ENCODE measurements at regions not wholly inside any gene's neighbourhood (a gene's known extent, or its start where the extent isn't known, plus 50 kb on each side); places are given as distances from the start of the nearest gene placed in this dataset.

GRCh38 chr2:224325941-224326340, 76.0 kb downstream of the FAM124B start:
- intact Hi-C loops (cut with DNase I) = no loop called here
- no peak for DNase-seq (ENCODE audit: low spot score)

GRCh38 chr2:224324604-224325003, 77.3 kb downstream of the FAM124B start:
- DNase-seq (ENCODE audit: low spot score) = no peak
- intact Hi-C loops (cut with DNase I) = no loop called here

- intact Hi-C loops (cut with DNase I) = no loop called here
- no peak for DNase-seq (ENCODE audit: low spot score)
Observed at GRCh38 chr2:224320660-224321059, 81.2 kb downstream of the FAM124B start.

GRCh38 chr2:224319750-224320149, 82.2 kb downstream of the FAM124B start:
- intact Hi-C loops (cut with DNase I) = no loop called here
- DNase-seq (ENCODE audit: low spot score) = no peak

GRCh38 chr2:224312741-224313140, 89.2 kb downstream of the FAM124B start:
- intact Hi-C loops (cut with DNase I) = no loop called here
- no peak for DNase-seq (ENCODE audit: low spot score)

GRCh38 chr2:224310943-224311625, 90.8 kb downstream of the FAM124B start:
- DNase-seq (ENCODE audit: low spot score) = no peak
- intact Hi-C loops (cut with DNase I) = no loop called here

GRCh38 chr2:224309176-224309575, 92.7 kb downstream of the FAM124B start:
- intact Hi-C loops (cut with DNase I) = no loop called here
- no peak for DNase-seq (ENCODE audit: low spot score)

GRCh38 chr2:224308272-224308911, 93.5 kb downstream of the FAM124B start:
- intact Hi-C loops (cut with DNase I) = no loop called here
- no peak for DNase-seq (ENCODE audit: low spot score)

GRCh38 chr2:224302952-224303351, 99.0 kb downstream of the FAM124B start:
- no peak for DNase-seq (ENCODE audit: low spot score)
- intact Hi-C loops (cut with DNase I) = no loop called here

GRCh38 chr2:224293976-224294375, 107.9 kb downstream of the FAM124B start:
- no peak for DNase-seq (ENCODE audit: low spot score)
- intact Hi-C loops (cut with DNase I) = no loop called here

GRCh38 chr2:224287531-224287930, 114.4 kb downstream of the FAM124B start:
- intact Hi-C loops (cut with DNase I) = no loop called here
- DNase-seq (ENCODE audit: low spot score) = no peak

- intact Hi-C loops (cut with DNase I) = no loop called here
- DNase-seq (ENCODE audit: low spot score) = no peak
Observed at GRCh38 chr2:224286923-224287322, 115.0 kb downstream of the FAM124B start.

GRCh38 chr2:224284134-224284946, 117.6 kb downstream of the FAM124B start:
- intact Hi-C loops (cut with DNase I) = loop anchor here in 1 of 2 donors (5.0 kb wide), 1 partner anchor 287 kb away; no protein-coding TSS in a partner anchor
- no peak for DNase-seq (ENCODE audit: low spot score)

- intact Hi-C loops (cut with DNase I) = loop anchor here (2.0 to 5.0 kb wide), 2 partner anchors 286 to 289 kb away; no protein-coding TSS in a partner anchor
- no peak for DNase-seq (ENCODE audit: low spot score)
Observed at GRCh38 chr2:224283466-224283965, 118.4 kb downstream of the FAM124B start.

- intact Hi-C loops (cut with DNase I) = loop anchor here in 1 of 2 donors (5.0 kb wide), 1 partner anchor 284 kb away; no protein-coding TSS in a partner anchor
- DNase-seq (ENCODE audit: low spot score) = no peak
Observed at GRCh38 chr2:224281374-224281773, 120.5 kb downstream of the FAM124B start.

- intact Hi-C loops (cut with DNase I) = loop anchor here in 1 of 2 donors (10.0 kb wide), 1 partner anchor 304 kb away; no protein-coding TSS in a partner anchor
- DNase-seq (ENCODE audit: low spot score) = no peak
Observed at GRCh38 chr2:224278531-224278930, 123.4 kb downstream of the FAM124B start.

GRCh38 chr2:224276251-224276650, 125.7 kb downstream of the FAM124B start:
- intact Hi-C loops (cut with DNase I) = loop anchor here in 1 of 2 donors (10.0 kb wide), 1 partner anchor 301 kb away; no protein-coding TSS in a partner anchor
- DNase-seq (ENCODE audit: low spot score) = no peak

GRCh38 chr2:224272237-224272910, 129.5 kb downstream of the FAM124B start:
- intact Hi-C loops (cut with DNase I) = loop anchor here in 1 of 2 donors (10.0 kb wide), 1 partner anchor 298 kb away; no protein-coding TSS in a partner anchor
- no peak for DNase-seq (ENCODE audit: low spot score)

GRCh38 chr2:224271617-224272236, 130.2 kb downstream of the FAM124B start:
- DNase-seq (ENCODE audit: low spot score) = no peak
- intact Hi-C loops (cut with DNase I) = loop anchor here in 1 of 2 donors (10.0 kb wide), 1 partner anchor 297 kb away; no protein-coding TSS in a partner anchor

Measured in posterior vena cava (tissue), 2 donors.